GM12875 (cell line): ENCODE measurements at regions not wholly inside any gene's neighbourhood (a gene's known extent, or its start where the extent isn't known, plus 50 kb on each side); places are given as distances from the start of the nearest gene placed in this dataset.

Experiments used
- H3K4me3 ChIP-seq: one replicate; pipeline ENCODE4 v1.5.1; 2011; ENCODE audit warnings: low read depth, low read length, control low read depth
- TF ChIP-seq, protein P1 (sequence below): IDR thresholded peaks from 2 replicates; pipeline ENCODE4 v1.5.1; 2011; ENCODE audit warnings: low read depth, mild to moderate bottlenecking, control low read depth, inconsistent platforms, low read length, moderate library complexity, borderline replicate concordance; ENCODE audit not compliant: insufficient read depth

DNA sequence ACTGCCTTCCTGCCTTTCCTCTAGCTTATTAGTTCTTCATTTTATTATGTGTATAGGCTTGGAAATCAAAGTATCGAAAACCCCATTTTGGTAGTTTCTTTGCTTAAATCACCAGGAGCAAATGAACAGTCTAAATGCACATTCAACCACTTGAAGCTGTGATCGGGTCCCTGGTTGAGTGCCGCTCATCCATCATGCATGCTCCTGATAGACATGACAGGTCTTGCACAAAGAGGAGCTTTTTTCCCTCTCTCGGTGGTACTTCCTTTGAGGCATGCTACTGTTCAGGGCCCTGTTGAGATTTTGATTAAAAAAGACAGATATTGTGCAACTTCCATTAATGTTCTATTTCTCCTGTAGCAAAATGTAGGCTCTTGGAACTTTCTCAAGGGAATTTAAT, 185.8 kb downstream of the OLFM4 start:
- TF ChIP-seq, protein P1, sequence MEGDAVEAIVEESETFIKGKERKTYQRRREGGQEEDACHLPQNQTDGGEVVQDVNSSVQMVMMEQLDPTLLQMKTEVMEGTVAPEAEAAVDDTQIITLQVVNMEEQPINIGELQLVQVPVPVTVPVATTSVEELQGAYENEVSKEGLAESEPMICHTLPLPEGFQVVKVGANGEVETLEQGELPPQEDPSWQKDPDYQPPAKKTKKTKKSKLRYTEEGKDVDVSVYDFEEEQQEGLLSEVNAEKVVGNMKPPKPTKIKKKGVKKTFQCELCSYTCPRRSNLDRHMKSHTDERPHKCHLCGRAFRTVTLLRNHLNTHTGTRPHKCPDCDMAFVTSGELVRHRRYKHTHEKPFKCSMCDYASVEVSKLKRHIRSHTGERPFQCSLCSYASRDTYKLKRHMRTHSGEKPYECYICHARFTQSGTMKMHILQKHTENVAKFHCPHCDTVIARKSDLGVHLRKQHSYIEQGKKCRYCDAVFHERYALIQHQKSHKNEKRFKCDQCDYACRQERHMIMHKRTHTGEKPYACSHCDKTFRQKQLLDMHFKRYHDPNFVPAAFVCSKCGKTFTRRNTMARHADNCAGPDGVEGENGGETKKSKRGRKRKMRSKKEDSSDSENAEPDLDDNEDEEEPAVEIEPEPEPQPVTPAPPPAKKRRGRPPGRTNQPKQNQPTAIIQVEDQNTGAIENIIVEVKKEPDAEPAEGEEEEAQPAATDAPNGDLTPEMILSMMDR: no peak
- no peak overlapping the region for H3K4me3 ChIP-seq

DNA sequence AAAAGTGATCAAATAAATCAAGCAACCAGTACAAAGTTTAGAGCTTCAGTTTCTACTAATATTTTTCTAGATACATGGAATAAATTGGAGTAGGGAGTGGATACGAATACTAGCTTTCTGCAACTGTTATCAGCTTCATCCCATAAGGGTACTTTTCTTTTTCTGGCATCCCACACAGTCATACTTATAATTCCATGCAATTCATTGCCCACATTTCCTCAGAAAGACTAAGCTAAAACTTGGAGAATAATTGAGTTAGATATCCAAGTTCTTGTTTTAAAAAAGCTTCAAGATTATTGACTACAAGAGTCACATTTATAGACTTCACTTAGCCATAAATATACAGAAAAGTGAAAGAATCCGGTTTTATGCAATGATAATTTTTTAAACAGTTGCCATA, 186.9 kb downstream of the OLFM4 start:
- TF ChIP-seq, protein P1: no peak
- no peak overlapping the region for H3K4me3 ChIP-seq

- no peak overlapping the region for H3K4me3 ChIP-seq
- TF ChIP-seq, protein P1: no peak
Measured at GRCh38 chr13:53216773-53217172, 188.2 kb downstream of the OLFM4 start.

DNA sequence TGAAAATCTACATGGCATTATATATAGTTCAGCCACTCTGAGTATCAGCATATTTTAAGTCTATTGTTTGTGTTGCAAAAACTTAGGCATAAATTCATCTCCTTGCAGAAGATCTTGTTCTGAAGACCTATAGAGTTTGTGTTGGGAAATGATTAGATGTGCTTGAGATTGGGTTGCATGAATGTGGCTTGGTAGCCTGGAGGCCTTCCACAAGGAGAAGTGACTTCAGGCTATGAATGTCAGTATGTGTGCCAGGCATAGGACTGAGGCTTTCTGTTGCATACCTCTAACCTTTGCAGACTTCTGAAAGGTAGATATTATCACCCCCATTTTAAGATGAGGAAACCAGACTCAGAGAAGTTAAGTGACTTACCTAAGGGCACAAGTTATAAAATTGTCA, 188.6 kb downstream of the OLFM4 start:
- TF ChIP-seq, protein P1: no peak
- no peak overlapping the region for H3K4me3 ChIP-seq

GRCh38 chr13:53220038-53220437, 191.4 kb downstream of the OLFM4 start:
- TF ChIP-seq, protein P1: no peak
- no peak overlapping the region for H3K4me3 ChIP-seq

DNA sequence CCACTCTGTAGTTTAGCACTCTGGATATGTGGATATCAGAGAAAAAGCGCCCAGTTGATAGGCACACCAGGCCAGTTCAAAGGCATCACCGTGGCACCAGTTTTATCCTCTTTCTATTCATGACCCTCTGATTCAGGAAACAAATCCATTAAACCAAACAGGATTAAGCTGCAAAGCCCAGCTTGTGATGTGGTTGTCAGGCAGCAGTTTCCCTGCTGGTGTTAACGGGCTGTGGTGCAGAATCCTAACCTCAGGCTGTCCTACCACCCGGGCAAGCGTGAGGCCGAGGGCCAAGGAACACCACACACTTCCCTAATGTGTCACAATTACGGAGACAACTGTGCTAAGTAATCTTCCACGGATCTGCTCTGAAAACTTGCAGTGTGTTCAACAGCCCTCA, 209.1 kb downstream of the OLFM4 start:
- no peak overlapping the region for H3K4me3 ChIP-seq
- TF ChIP-seq, protein P1: no peak

GRCh38 chr13:53238261-53238660, 209.6 kb downstream of the OLFM4 start:
- TF ChIP-seq, protein P1: no peak
- no peak overlapping the region for H3K4me3 ChIP-seq
